ENCODE measurements at regions not wholly inside any gene's neighbourhood (a gene's known extent, or its start where the extent isn't known, plus 50 kb on each side); places are given as distances from the start of the nearest gene placed in this dataset.

GRCh38 chr16:63200940-63201339, 1164.7 kb upstream of the CDH8 start:
- no peaks in the 10 kb centered on the region for H3K9me3 ChIP-seq
- 70 to 87% methylated on average over 2 of the region's 2 CpGs for WGBS, 2 donors
- intact Hi-C loops (cut with DNase I; ENCODE audit: low total_unique reads) = no loop called here
- no peak overlapping the region for H3K27ac ChIP-seq
- H3K36me3 ChIP-seq (ENCODE audit: low read depth, missing control alignments) = no peaks in the 10 kb centered on the region
- H3K4me1 ChIP-seq = no peaks in the 10 kb centered on the region
- H3K27me3 ChIP-seq = no peaks in the 10 kb centered on the region
- TF ChIP-seq POLR2A (IDR thresholded peaks at IDR 0.05) (no peak), CTCF (IDR thresholded peaks at IDR 0.05) (no peak)
- H3K4me3 ChIP-seq = no peak overlapping the region
- DNase-seq = no peak

DNA sequence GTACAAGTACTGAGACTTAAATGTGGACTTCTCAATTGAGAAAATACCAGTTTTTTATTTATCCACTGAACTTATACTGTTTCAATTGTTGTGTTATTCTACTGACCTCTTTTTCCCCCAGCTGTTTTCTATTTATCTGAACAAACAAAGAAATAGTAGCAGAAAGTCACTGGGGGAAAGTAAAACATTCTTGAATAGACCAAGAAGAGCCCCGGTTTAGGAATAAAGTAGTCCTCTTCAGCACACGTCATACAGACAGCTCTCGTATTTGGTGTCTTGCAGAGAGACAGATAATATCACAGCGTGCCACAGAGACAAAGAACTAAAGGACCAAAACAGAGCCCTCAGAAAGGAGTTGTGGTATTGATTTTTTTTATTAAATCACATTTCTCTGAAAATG, 1159.1 kb upstream of the CDH8 start:
- no peaks in the 10 kb centered on the region for H3K27me3 ChIP-seq
- no peak overlapping the region for H3K27ac ChIP-seq
- 71 to 80% methylated on average over 4 of the region's 4 CpGs for WGBS, 2 donors
- TF ChIP-seq CTCF (IDR thresholded peaks at IDR 0.05) (no peak), POLR2A (IDR thresholded peaks at IDR 0.05) (no peak)
- no peaks in the 10 kb centered on the region for H3K9me3 ChIP-seq
- H3K36me3 ChIP-seq (ENCODE audit: low read depth, missing control alignments) = no peaks in the 10 kb centered on the region
- no peak for DNase-seq
- intact Hi-C loops (cut with DNase I; ENCODE audit: low total_unique reads) = no loop called here
- no peaks in the 10 kb centered on the region for H3K4me1 ChIP-seq
- H3K4me3 ChIP-seq = no peak overlapping the region

DNA sequence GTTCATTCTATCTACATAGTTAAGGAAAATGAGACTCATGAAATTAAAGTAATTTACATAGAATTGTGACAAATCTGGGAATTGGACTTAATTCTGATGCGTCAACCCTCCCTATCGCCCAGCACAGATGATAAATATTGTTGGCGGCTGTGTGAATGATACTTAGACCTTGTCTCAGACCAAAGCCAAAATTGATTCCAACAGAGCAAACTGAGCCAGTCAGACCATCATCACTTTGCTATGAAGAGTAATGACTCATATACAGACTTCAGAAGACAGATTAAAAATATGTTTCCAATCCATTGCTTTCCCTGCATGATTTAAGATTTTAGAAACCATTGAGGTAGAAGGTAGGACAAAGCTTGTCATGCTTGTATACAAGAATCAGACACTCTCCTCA, 1156.7 kb upstream of the CDH8 start:
- Histone ChIP-seq H3K9me3 (no peaks in the 10 kb centered on the region), H3K4me1 (no peaks in the 10 kb centered on the region), H3K4me3 (no peak overlapping the region), H3K27ac (no peak overlapping the region), H3K36me3 (ENCODE audit: low read depth, missing control alignments) (no peaks in the 10 kb centered on the region), H3K27me3 (no peaks in the 10 kb centered on the region)
- intact Hi-C loops (cut with DNase I; ENCODE audit: low total_unique reads) = no loop called here
- no peak for DNase-seq
- 84 to 92% methylated on average over 3 of the region's 3 CpGs for WGBS, 2 donors
- TF ChIP-seq CTCF (IDR thresholded peaks at IDR 0.05) = no peak
- TF ChIP-seq POLR2A (IDR thresholded peaks at IDR 0.05) = no peak

- TF ChIP-seq POLR2A (IDR thresholded peaks at IDR 0.05) = no peak
- no peak for TF ChIP-seq CTCF (IDR thresholded peaks at IDR 0.05)
- intact Hi-C loops (cut with DNase I; ENCODE audit: low total_unique reads) = no loop called here
- 84 to 86% methylated on average over 7 of the region's 7 CpGs for WGBS, 2 donors
Measured at GRCh38 chr16:63188086-63188771, 1152.0 kb upstream of the CDH8 start.

DNA sequence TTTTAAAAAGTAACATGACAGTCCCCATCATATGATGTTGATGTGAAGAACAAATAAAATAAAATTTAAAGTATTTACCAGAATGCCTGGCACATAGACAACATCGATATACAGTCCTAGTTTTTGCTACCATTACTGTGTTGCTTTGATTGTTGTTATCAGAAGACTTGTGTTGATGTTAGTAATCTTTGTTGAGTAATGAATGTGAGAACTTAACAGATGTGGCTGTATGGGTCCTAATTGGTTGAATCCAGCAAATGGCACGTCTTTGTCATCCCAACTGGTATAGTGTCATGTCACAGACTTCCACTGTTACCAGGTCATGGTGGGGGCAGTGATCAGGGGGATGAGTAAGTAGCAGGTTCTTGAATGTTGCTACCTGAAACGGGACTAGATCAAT, 1151.4 kb upstream of the CDH8 start:
- H3K4me1 ChIP-seq = no peaks in the 10 kb centered on the region
- no peak overlapping the region for H3K27ac ChIP-seq
- no peaks in the 10 kb centered on the region for H3K9me3 ChIP-seq
- 70 to 87% methylated on average over 3 of the region's 3 CpGs for WGBS, 2 donors
- no peaks in the 10 kb centered on the region for H3K27me3 ChIP-seq
- no peaks in the 10 kb centered on the region for H3K36me3 ChIP-seq (ENCODE audit: low read depth, missing control alignments)
- DNase-seq = no peak
- H3K4me3 ChIP-seq = no peak overlapping the region
- intact Hi-C loops (cut with DNase I; ENCODE audit: low total_unique reads) = no loop called here
- TF ChIP-seq CTCF (IDR thresholded peaks at IDR 0.05) (no peak), POLR2A (IDR thresholded peaks at IDR 0.05) (no peak)

More at GRCh38 chr16:63188086-63188771, 1152.0 kb upstream of the CDH8 start:
- Histone ChIP-seq H3K27ac (no peak overlapping the region), H3K4me3 (no peak overlapping the region), H3K9me3 (no peaks in the 10 kb centered on the region), H3K4me1 (no peaks in the 10 kb centered on the region), H3K36me3 (ENCODE audit: low read depth, missing control alignments) (no peaks in the 10 kb centered on the region), H3K27me3 (no peaks in the 10 kb centered on the region)
- DNase-seq = no peak

Measured in testis (tissue), 2 donors.